Amniotic stem cell (primary cell): ENCODE measurements at regions not wholly inside any gene's neighbourhood (a gene's known extent, or its start where the extent isn't known, plus 50 kb on each side); places are given as distances from the start of the nearest gene placed in this dataset.
"Not testable (repeated sequence)": the region's sequence is repeated elsewhere in the genome, so short reads cannot be mapped to it uniquely, and the experiment has no call there.

Source experiments
- DNase-seq: peaks from one replicate; lab custom pipeline; 2025; lab: John Stamatoyannopoulos, UW

- not testable (repeated sequence) for DNase-seq
These were observed 117.7 kb upstream of the ETV3 start for GRCh38 chr1:157255891-157256290.

- not testable (repeated sequence) for DNase-seq
These were observed 116.0 kb upstream of the ETV3 start for GRCh38 chr1:157254183-157254582.

- no peak for DNase-seq
These were observed 114.3 kb upstream of the ETV3 start for GRCh38 chr1:157252473-157252872.

GRCh38 chr1:157249739-157250138 is 111.5 kb upstream of the ETV3 start:
- DNase-seq = no peak

- DNase-seq = no peak
These were observed 111.1 kb upstream of the ETV3 start for GRCh38 chr1:157249326-157249725.

GRCh38 chr1:157247764-157248049 is 109.5 kb upstream of the ETV3 start:
- DNase-seq = not testable (repeated sequence)

- DNase-seq = no peak
These were observed 109.0 kb upstream of the ETV3 start for GRCh38 chr1:157247005-157247763.

GRCh38 chr1:157245823-157246222 is 107.6 kb upstream of the ETV3 start:
- no peak for DNase-seq

GRCh38 chr1:157241185-157241538 is 103.0 kb upstream of the ETV3 start:
- DNase-seq = no peak

GRCh38 chr1:157240495-157241184 is 102.4 kb upstream of the ETV3 start:
- DNase-seq = no peak

- no peak for DNase-seq
These were observed 101.7 kb upstream of the ETV3 start for GRCh38 chr1:157239936-157240335.

GRCh38 chr1:157238585-157238984 is 100.4 kb upstream of the ETV3 start:
- DNase-seq = no peak

GRCh38 chr1:157237981-157238380 is 99.8 kb upstream of the ETV3 start:
- DNase-seq = no peak

- no peak for DNase-seq
These were observed 99.3 kb upstream of the ETV3 start for GRCh38 chr1:157237522-157237921.

GRCh38 chr1:157236072-157236471 is 97.9 kb upstream of the ETV3 start:
- DNase-seq = no peak

- DNase-seq = no peak
These were observed 97.1 kb upstream of the ETV3 start for GRCh38 chr1:157235307-157235706.

- DNase-seq = no peak
These were observed 96.6 kb upstream of the ETV3 start for GRCh38 chr1:157234705-157235273.

GRCh38 chr1:157233131-157233530 is 94.9 kb upstream of the ETV3 start:
- DNase-seq = no peak

- no peak for DNase-seq
These were observed 93.8 kb upstream of the ETV3 start for GRCh38 chr1:157231846-157232525.

- DNase-seq = no peak
These were observed 92.3 kb upstream of the ETV3 start for GRCh38 chr1:157230500-157230899.

GRCh38 chr1:157227700-157228099 is 89.5 kb upstream of the ETV3 start:
- DNase-seq = no peak

GRCh38 chr1:157226739-157227138 is 88.5 kb upstream of the ETV3 start:
- no peak for DNase-seq

- DNase-seq = no peak
These were observed 81.4 kb upstream of the ETV3 start for GRCh38 chr1:157219600-157219999.
